PC-9 (cell line): ENCODE measurements at regions not wholly inside any gene's neighbourhood (a gene's known extent, or its start where the extent isn't known, plus 50 kb on each side); places are given as distances from the start of the nearest gene placed in this dataset.

ENCODE experiments used
- BruUV-seq: library from RNA; stranded (reverse); fragments of 400-500 nt; replicated peaks from 2 replicates; lab custom pipeline; 2021; lab: Mats Ljungman, UMichigan
- CTCF ChIA-PET: fragments of 300-600 bp; sonication (Branson Sonifier 250); formaldehyde crosslinking; loops from one replicate; lab custom pipeline; 2022; ENCODE audit warnings: antibody characterized with exemption; lab: Charles Lee
- POLR2A ChIA-PET: fragments of 300-600 bp; sonication (Branson Sonifier 250); formaldehyde crosslinking; loops from one replicate; lab custom pipeline; 2022; ENCODE audit warnings: antibody characterized with exemption; ENCODE audit not compliant: unreplicated experiment; lab: Charles Lee
- DNase-seq, 2 experiments: peaks; one replicate each; pipeline versions ENCODE4 v3.0.0 to v3.0.0-alpha.2; 2015 to 2022; ENCODE audit warnings: mixed read lengths in 1 of 2
- H2AFZ ChIP-seq: fragments of 200-600 bp; sonication (generic); 2 replicates; pipeline ENCODE4 v1.8.1; 2017; ENCODE audit warnings: antibody characterized with exemption
- H3F3A ChIP-seq: fragments of 200-600 bp; sonication (generic); 2 replicates; pipeline ENCODE4 v1.8.1; 2017; ENCODE audit warnings: antibody characterized with exemption, mild to moderate bottlenecking, low read depth; ENCODE audit not compliant: insufficient read depth
- H3K27ac ChIP-seq: fragments of 200-600 bp; sonication (generic); 2 replicates; pipeline ENCODE4 v1.6.1; 2016; ENCODE audit warnings: mixed run types
- H3K27me3 ChIP-seq: fragments of 200-600 bp; sonication (generic); 2 replicates; pipeline ENCODE4 v1.6.1; 2016; ENCODE audit warnings: low read depth, mixed run types; ENCODE audit not compliant: insufficient read depth
- H3K36me3 ChIP-seq: fragments of 200-600 bp; sonication (generic); 2 replicates; pipeline ENCODE4 v1.6.1; 2016; ENCODE audit warnings: low read depth, mixed run types
- H3K4me1 ChIP-seq: fragments of 200-600 bp; sonication (generic); replicated peaks from 2 replicates; pipeline ENCODE4 v1.6.1; 2016; ENCODE audit warnings: mixed run types; ENCODE audit not compliant: insufficient read depth
- H3K4me2 ChIP-seq: fragments of 200-600 bp; sonication (generic); 2 replicates; pipeline ENCODE4 v1.6.1; 2017; ENCODE audit warnings: mixed run types
- H3K4me3 ChIP-seq: fragments of 200-600 bp; sonication (generic); 2 replicates; pipeline ENCODE4 v1.6.1; 2016; ENCODE audit warnings: mixed run types
- H3K79me2 ChIP-seq: fragments of 200-600 bp; sonication (generic); 2 replicates; pipeline ENCODE4 v1.6.1; 2017; ENCODE audit warnings: low read depth, mixed run types
- H3K9me2 ChIP-seq: fragments of 200-600 bp; sonication (generic); 2 replicates; pipeline ENCODE4 v1.8.1; 2017; ENCODE audit warnings: mild to moderate bottlenecking; ENCODE audit not compliant: insufficient read depth
- H3K9me3 ChIP-seq: fragments of 200-600 bp; sonication (generic); 2 replicates; pipeline ENCODE4 v1.8.1; 2016; ENCODE audit warnings: low read depth; ENCODE audit not compliant: insufficient read depth
- H4K20me1 ChIP-seq: fragments of 200-600 bp; sonication (generic); 2 replicates; pipeline ENCODE4 v1.8.1; 2017; ENCODE audit not compliant: insufficient read depth
- EZH2 ChIP-seq: fragments of 200-600 bp; sonication (generic); IDR thresholded peaks from 2 replicates; pipeline ENCODE4 v1.8.0; 2017; ENCODE audit warnings: antibody characterized with exemption, low read depth
- intact Hi-C: fragments of 100-400 bp; cut with micrococcal nuclease; formaldehyde crosslinking; loops from one replicate; pipeline ENCODE4 v1.10.0; 2022; ENCODE audit not compliant: unreplicated experiment
- TF ChIP-seq, protein P1 (sequence below): fragments of 200-600 bp; sonication (generic); conservative IDR thresholded peaks from 2 replicates; pipeline ENCODE4 v1.6.1; 2017; ENCODE audit warnings: mixed run types, antibody characterized with exemption, mild to moderate bottlenecking, moderate library complexity

DNA sequence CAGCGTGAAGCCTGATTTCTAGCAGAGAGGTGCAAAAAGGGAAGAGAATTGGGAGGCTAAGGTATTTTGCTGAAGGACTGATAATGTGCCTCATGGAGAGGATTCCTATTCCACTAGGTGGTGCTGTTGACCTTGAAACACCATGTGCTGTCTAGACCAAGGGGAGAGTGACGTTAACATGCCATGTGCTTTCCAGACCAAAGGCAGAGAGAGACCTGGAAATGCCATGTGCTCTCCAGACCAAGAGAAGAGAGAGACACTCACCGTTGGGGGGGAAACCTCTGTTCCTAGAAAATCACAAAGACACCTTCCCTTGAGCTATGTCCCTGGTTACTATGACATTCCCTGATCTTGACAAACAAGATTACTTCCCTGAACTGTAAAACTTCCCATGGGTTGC is 286.0 kb upstream of the TUSC1 start:
- Histone ChIP-seq H4K20me1 (no peaks in the 10 kb centered on the region), H3F3A (no peaks in the 10 kb centered on the region), H2AFZ (no peak overlapping the region), H3K27me3 (no peaks in the 10 kb centered on the region), H3K4me2 (no peak overlapping the region), H3K9me2 (no peaks in the 10 kb centered on the region), H3K4me3 (no peak overlapping the region), H3K79me2 (no peaks in the 10 kb centered on the region), H3K36me3 (no peaks in the 10 kb centered on the region), H3K27ac (no peak overlapping the region), H3K9me3 (no peaks in the 10 kb centered on the region), H3K4me1 (no peaks in the 10 kb centered on the region)
- peak; percentile 4 to 43 for DNase-seq
- ChIA-PET CTCF (interaction anchor here (1.3 kb wide), 1 partner anchor 362 kb away, joined by 7 read pairs; no protein-coding TSS in a partner anchor), POLR2A (no interaction called here)
- intact Hi-C loops, result loop anchor here (1.0 kb wide), 1 partner anchor 362 kb away; no protein-coding TSS in a partner anchor
- TF ChIP-seq, protein P1, sequence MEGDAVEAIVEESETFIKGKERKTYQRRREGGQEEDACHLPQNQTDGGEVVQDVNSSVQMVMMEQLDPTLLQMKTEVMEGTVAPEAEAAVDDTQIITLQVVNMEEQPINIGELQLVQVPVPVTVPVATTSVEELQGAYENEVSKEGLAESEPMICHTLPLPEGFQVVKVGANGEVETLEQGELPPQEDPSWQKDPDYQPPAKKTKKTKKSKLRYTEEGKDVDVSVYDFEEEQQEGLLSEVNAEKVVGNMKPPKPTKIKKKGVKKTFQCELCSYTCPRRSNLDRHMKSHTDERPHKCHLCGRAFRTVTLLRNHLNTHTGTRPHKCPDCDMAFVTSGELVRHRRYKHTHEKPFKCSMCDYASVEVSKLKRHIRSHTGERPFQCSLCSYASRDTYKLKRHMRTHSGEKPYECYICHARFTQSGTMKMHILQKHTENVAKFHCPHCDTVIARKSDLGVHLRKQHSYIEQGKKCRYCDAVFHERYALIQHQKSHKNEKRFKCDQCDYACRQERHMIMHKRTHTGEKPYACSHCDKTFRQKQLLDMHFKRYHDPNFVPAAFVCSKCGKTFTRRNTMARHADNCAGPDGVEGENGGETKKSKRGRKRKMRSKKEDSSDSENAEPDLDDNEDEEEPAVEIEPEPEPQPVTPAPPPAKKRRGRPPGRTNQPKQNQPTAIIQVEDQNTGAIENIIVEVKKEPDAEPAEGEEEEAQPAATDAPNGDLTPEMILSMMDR, result peak; percentile 68
- no peak for TF ChIP-seq EZH2
- no TSS peak for BruUV-seq

- TF ChIP-seq, protein P1, result no peak
- no peak for TF ChIP-seq EZH2
- no peaks in the 10 kb centered on the region for H3K36me3 ChIP-seq
- no peak overlapping the region for H3K4me2 ChIP-seq
- H3F3A ChIP-seq, result no peaks in the 10 kb centered on the region
- no peaks in the 10 kb centered on the region for H4K20me1 ChIP-seq
- no peaks in the 10 kb centered on the region for H3K27me3 ChIP-seq
- H3K4me1 ChIP-seq, result no peaks in the 10 kb centered on the region
- no peak overlapping the region for H3K4me3 ChIP-seq
- CTCF ChIA-PET, result no interaction called here
- intact Hi-C loops, result no loop called here
- DNase-seq, result no peak
- no peak overlapping the region for H3K27ac ChIP-seq
- H3K9me2 ChIP-seq, result no peaks in the 10 kb centered on the region
- no peak overlapping the region for H2AFZ ChIP-seq
- POLR2A ChIA-PET, result no interaction called here
- no peaks in the 10 kb centered on the region for H3K79me2 ChIP-seq
- no peaks in the 10 kb centered on the region for H3K9me3 ChIP-seq
- no TSS peak for BruUV-seq
These were observed 281.9 kb upstream of the TUSC1 start for GRCh38 chr9:25960178-25960577.

DNA sequence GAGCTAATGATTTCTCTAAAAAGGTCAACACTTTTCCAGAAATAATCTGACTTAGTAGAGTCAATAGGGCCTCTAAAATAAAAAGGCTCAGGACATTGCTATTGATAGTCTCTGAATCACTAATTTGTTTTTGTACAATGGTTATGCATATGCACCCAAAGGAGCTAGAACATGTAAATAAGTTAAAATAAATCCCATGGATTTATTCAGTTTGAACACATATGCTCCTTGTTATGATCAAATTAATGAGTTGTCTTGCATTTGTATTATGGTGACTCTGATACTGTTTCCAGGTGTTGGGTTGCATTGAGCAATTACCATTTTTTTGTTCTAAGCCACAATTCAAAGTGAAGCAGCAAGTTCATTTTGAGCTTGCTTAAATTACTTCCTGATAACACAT is 276.0 kb upstream of the TUSC1 start:
- TF ChIP-seq, protein P1, result no peak
- no peak for TF ChIP-seq EZH2
- Histone ChIP-seq H3K36me3 (no peaks in the 10 kb centered on the region), H2AFZ (no peak overlapping the region), H3K4me1 (no peaks in the 10 kb centered on the region), H3F3A (no peaks in the 10 kb centered on the region), H3K9me2 (no peaks in the 10 kb centered on the region), H3K27ac (no peak overlapping the region), H3K27me3 (no peaks in the 10 kb centered on the region), H3K9me3 (no peaks in the 10 kb centered on the region), H3K4me3 (no peak overlapping the region), H3K4me2 (no peak overlapping the region), H4K20me1 (no peaks in the 10 kb centered on the region), H3K79me2 (no peaks in the 10 kb centered on the region)
- POLR2A ChIA-PET, result no interaction called here
- BruUV-seq, result no TSS peak
- DNase-seq, result no peak
- CTCF ChIA-PET, result no interaction called here
- intact Hi-C loops, result no loop called here
